ENCODE measurements at regions not wholly inside any gene's neighbourhood (a gene's known extent, or its start where the extent isn't known, plus 50 kb on each side); places are given as distances from the start of the nearest gene placed in this dataset.

DNA sequence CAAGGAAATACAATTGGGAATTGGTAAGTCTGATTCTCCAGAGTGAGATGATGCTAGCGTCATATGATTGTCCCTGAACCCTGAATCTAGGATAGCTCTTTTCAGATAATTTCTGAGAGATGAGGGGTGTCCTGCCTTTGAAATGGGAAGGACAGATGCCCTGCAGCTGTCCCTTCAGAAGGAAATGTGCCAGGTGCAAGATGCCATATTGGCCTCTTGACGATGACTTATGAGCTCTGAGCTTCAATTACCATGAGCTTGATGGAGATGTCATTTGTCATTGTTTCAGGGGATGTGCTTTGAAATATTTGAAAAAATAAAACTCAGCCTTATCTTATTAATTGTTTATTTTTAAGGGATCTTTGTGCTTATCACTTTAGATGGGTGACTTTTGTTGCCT is 185.1 kb downstream of the DACT1 start:
- Histone ChIP-seq H3K27me3 (ENCODE audit: insufficient read depth, poor library complexity, severe bottlenecking) (no peaks in the 10 kb centered on the region), H3K27ac (ENCODE audit: poor library complexity, severe bottlenecking) (no peak overlapping the region), H3K36me3 (ENCODE audit: low read depth) (no peaks in the 10 kb centered on the region), H3K4me3 (ENCODE audit: severe bottlenecking) (no peak overlapping the region), H3K9me3 (ENCODE audit: severe bottlenecking) (no peaks in the 10 kb centered on the region), H3K4me1 (ENCODE audit: insufficient read depth, poor library complexity, severe bottlenecking) (no peaks in the 10 kb centered on the region)
- TF ChIP-seq, protein P1, sequence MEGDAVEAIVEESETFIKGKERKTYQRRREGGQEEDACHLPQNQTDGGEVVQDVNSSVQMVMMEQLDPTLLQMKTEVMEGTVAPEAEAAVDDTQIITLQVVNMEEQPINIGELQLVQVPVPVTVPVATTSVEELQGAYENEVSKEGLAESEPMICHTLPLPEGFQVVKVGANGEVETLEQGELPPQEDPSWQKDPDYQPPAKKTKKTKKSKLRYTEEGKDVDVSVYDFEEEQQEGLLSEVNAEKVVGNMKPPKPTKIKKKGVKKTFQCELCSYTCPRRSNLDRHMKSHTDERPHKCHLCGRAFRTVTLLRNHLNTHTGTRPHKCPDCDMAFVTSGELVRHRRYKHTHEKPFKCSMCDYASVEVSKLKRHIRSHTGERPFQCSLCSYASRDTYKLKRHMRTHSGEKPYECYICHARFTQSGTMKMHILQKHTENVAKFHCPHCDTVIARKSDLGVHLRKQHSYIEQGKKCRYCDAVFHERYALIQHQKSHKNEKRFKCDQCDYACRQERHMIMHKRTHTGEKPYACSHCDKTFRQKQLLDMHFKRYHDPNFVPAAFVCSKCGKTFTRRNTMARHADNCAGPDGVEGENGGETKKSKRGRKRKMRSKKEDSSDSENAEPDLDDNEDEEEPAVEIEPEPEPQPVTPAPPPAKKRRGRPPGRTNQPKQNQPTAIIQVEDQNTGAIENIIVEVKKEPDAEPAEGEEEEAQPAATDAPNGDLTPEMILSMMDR (IDR thresholded peaks at IDR 0.05; ENCODE audit: poor library complexity, severe bottlenecking): no peak
- DNase-seq (ENCODE audit: low spot score) (no peak), ATAC-seq (ENCODE audit: low read depth) (no peak)

DNA sequence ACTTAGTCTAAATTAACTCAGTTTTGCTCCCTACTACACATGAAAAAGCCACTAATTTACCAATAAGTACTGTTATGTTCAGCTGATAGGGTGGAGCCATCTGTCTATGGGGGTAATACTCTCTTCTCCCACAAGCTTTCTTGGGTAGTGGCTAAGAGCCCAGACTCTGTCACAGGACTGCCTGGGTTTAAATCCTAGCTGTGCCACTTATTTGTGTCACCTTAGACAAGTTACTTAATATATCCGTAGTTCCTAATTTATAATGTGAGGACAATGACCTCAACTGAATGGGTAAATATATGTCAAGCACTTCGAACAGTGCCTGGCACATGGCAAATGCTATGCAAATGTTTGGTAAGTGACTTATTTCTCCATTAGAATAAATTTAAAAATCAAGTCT is 185.6 kb downstream of the DACT1 start:
- TF ChIP-seq, protein P1 (IDR thresholded peaks at IDR 0.05; ENCODE audit: poor library complexity, severe bottlenecking): no peak

DNA sequence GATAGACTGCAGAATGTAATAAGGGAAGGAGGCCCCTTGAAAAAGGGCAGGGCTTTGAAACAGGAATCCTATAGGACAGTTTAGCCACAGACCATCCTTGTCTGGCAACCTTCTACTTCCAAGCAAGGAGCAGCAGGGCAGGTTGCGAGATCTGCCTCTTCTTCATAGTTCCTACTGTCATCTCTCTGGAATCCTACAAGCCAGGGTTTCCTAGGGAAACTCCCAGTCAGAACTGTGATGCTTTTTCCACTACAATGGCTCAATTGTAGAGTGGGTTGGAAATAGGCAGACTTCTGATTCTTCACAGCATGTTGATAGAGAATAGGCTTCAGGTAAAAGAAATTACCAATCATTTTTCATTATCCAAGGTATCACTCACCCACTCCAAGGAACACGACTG is 186.3 kb downstream of the DACT1 start:
- Histone ChIP-seq H3K27me3 (ENCODE audit: insufficient read depth, poor library complexity, severe bottlenecking) (no peaks in the 10 kb centered on the region), H3K9me3 (ENCODE audit: severe bottlenecking) (no peaks in the 10 kb centered on the region), H3K36me3 (ENCODE audit: low read depth) (no peaks in the 10 kb centered on the region), H3K4me3 (ENCODE audit: severe bottlenecking) (no peak overlapping the region), H3K27ac (ENCODE audit: poor library complexity, severe bottlenecking) (no peak overlapping the region), H3K4me1 (ENCODE audit: insufficient read depth, poor library complexity, severe bottlenecking) (no peaks in the 10 kb centered on the region)
- no peak for DNase-seq (ENCODE audit: low spot score)
- TF ChIP-seq, protein P1 (IDR thresholded peaks at IDR 0.05; ENCODE audit: poor library complexity, severe bottlenecking): no peak
- ATAC-seq (ENCODE audit: low read depth): peak; percentile 24; the same call in 1 of the 3 replicates

More for the DNA sequence above, 185.6 kb downstream of the DACT1 start:
- no peaks in the 10 kb centered on the region for H3K4me1 ChIP-seq (ENCODE audit: insufficient read depth, poor library complexity, severe bottlenecking)
- H3K9me3 ChIP-seq (ENCODE audit: severe bottlenecking): no peaks in the 10 kb centered on the region
- H3K27me3 ChIP-seq (ENCODE audit: insufficient read depth, poor library complexity, severe bottlenecking): no peaks in the 10 kb centered on the region
- H3K27ac ChIP-seq (ENCODE audit: poor library complexity, severe bottlenecking): no peak overlapping the region
- H3K36me3 ChIP-seq (ENCODE audit: low read depth): no peaks in the 10 kb centered on the region
- DNase-seq (ENCODE audit: low spot score) (no peak), ATAC-seq (ENCODE audit: low read depth) (no peak)
- no peak overlapping the region for H3K4me3 ChIP-seq (ENCODE audit: severe bottlenecking)

DNA sequence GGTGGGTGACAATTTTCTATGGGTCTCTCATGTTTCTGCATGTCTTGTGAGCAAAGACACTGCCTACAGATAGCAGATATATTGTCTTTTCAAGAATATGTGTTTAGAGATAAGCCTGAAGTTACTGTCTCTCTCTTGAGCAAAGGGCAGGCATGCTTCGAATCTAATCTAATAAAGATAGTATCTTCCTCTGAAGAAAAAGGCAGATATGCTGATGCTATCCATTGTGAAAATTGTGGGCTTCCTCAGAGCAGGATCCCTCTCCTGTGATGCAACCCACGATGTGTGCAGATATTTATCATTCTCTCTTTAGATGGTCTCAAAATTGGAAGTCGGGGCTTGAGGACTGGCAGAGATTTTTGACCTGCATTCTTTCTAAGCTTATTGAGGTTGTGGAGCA is 187.0 kb downstream of the DACT1 start:
- Histone ChIP-seq H3K9me3 (ENCODE audit: severe bottlenecking) (no peaks in the 10 kb centered on the region), H3K27me3 (ENCODE audit: insufficient read depth, poor library complexity, severe bottlenecking) (no peaks in the 10 kb centered on the region), H3K36me3 (ENCODE audit: low read depth) (no peaks in the 10 kb centered on the region), H3K4me1 (ENCODE audit: insufficient read depth, poor library complexity, severe bottlenecking) (peaks cover 6% of the 10 kb centered on the region), H3K27ac (ENCODE audit: poor library complexity, severe bottlenecking) (no peak overlapping the region), H3K4me3 (ENCODE audit: severe bottlenecking) (no peak overlapping the region)
- no peak for DNase-seq (ENCODE audit: low spot score)
- no peak for ATAC-seq (ENCODE audit: low read depth)
- TF ChIP-seq, protein P1 (IDR thresholded peaks at IDR 0.05; ENCODE audit: poor library complexity, severe bottlenecking): no peak

DNA sequence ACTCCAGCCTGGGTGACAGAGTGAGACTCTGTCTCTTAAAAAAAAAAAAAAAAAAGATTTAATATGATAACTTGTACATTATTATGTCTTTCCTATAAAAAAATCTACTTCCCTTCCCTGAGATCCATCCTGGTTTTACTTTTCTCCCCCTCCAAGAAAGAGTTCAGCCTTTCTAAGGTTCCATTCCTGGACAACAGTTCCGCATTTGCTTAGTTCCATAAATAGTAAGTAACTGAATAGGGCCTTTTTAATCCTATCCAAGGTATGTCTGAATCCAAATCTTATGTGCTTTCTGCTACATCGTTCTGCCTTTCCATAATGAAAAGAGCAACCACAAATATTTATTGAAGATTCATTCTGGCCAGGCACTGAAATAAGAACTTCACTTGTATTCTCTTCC is 187.8 kb downstream of the DACT1 start:
- no peaks in the 10 kb centered on the region for H3K27me3 ChIP-seq (ENCODE audit: insufficient read depth, poor library complexity, severe bottlenecking)
- no peak for DNase-seq (ENCODE audit: low spot score)
- peaks cover 8% of the 10 kb centered on the region for H3K4me1 ChIP-seq (ENCODE audit: insufficient read depth, poor library complexity, severe bottlenecking)
- ATAC-seq (ENCODE audit: low read depth): no peak
- no peak overlapping the region for H3K27ac ChIP-seq (ENCODE audit: poor library complexity, severe bottlenecking)
- no peaks in the 10 kb centered on the region for H3K9me3 ChIP-seq (ENCODE audit: severe bottlenecking)
- no peak overlapping the region for H3K4me3 ChIP-seq (ENCODE audit: severe bottlenecking)
- H3K36me3 ChIP-seq (ENCODE audit: low read depth): no peaks in the 10 kb centered on the region
- TF ChIP-seq, protein P1 (IDR thresholded peaks at IDR 0.05; ENCODE audit: poor library complexity, severe bottlenecking): no peak

Data from RWPE2 (cell line).